Prostate gland (tissue), 2 donors: ENCODE measurements at regions not wholly inside any gene's neighbourhood (a gene's known extent, or its start where the extent isn't known, plus 50 kb on each side); places are given as distances from the start of the nearest gene placed in this dataset.

ENCODE experiments used
- POLR2A ChIP-seq: fragments of 450-650 bp; IDR thresholded peaks from one replicate; pipeline ENCODE4 v1.6.1; 2016; ENCODE audit warnings: antibody characterized with exemption, mild to moderate bottlenecking
- POLR2AphosphoS5 ChIP-seq: sonication (generic); formaldehyde crosslinking; IDR thresholded peaks from one replicate; pipeline ENCODE4 v1.6.1; 2017; ENCODE audit warnings: antibody characterized with exemption
- TF ChIP-seq, protein P1 (sequence below), 4 experiments: fragments of 200-600 bp in 2 of 4; fragments of 450-650 bp in 2 of 4; sonication (generic) in 2 of 4; IDR thresholded peaks; 1 replicate in 3 of 4; 2 replicates in 1 of 4; pipeline ENCODE4 v1.5.1; 2016 to 2019; ENCODE audit warnings: antibody characterized with exemption in 4 of 4, mild to moderate bottlenecking in 2 of 4, moderate library complexity in 2 of 4

DNA sequence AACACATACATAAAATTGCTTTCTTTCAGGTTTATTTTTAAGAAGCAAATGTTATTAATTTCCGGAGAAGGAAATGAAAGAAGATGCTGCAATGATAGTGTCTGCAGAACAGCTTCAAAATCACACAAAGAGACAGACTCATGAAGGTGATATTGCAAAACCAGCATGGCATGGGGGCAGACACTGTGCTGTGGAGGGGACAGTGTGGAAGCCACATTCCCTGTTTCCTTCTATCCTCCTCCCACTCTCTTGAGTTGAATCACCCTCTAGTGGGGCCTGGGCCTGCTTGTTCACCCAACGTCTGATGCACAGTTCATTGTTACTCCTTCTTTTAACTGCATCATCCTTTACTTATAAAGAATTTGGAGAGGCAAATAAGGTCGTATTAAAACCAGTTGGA, 104.0 kb upstream of the INSIG1 start:
- TF ChIP-seq, protein P1, sequence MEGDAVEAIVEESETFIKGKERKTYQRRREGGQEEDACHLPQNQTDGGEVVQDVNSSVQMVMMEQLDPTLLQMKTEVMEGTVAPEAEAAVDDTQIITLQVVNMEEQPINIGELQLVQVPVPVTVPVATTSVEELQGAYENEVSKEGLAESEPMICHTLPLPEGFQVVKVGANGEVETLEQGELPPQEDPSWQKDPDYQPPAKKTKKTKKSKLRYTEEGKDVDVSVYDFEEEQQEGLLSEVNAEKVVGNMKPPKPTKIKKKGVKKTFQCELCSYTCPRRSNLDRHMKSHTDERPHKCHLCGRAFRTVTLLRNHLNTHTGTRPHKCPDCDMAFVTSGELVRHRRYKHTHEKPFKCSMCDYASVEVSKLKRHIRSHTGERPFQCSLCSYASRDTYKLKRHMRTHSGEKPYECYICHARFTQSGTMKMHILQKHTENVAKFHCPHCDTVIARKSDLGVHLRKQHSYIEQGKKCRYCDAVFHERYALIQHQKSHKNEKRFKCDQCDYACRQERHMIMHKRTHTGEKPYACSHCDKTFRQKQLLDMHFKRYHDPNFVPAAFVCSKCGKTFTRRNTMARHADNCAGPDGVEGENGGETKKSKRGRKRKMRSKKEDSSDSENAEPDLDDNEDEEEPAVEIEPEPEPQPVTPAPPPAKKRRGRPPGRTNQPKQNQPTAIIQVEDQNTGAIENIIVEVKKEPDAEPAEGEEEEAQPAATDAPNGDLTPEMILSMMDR (IDR thresholded peaks at IDR 0.05): no peak
- TF ChIP-seq POLR2AphosphoS5: no peak
- no peak for TF ChIP-seq POLR2A
